GM12891 (cell line): ENCODE measurements at regions not wholly inside any gene's neighbourhood (a gene's known extent, or its start where the extent isn't known, plus 50 kb on each side); places are given as distances from the start of the nearest gene placed in this dataset.

Experiments used
- PAX5 ChIP-seq: IDR thresholded peaks from 2 replicates; pipeline ENCODE4 v1.6.1; 2011; ENCODE audit warnings: low read length, moderate library complexity, mild to moderate bottlenecking; ENCODE audit not compliant: insufficient read depth, severe bottlenecking
- POLR2A ChIP-seq: IDR thresholded peaks from 2 replicates; pipeline ENCODE4 v1.6.1; 2011; ENCODE audit warnings: low read depth, low read length, control low read depth
- POLR2AphosphoS5 ChIP-seq: IDR thresholded peaks from 2 replicates; pipeline ENCODE4 v1.6.1; 2011; ENCODE audit warnings: low read depth, low read length, control low read depth
- SPI1 ChIP-seq: IDR thresholded peaks from 2 replicates; pipeline ENCODE4 v1.6.1; 2011; ENCODE audit warnings: low read depth, low read length, control low read depth
- TAF1 ChIP-seq: IDR thresholded peaks from 2 replicates; pipeline ENCODE4 v1.6.1; 2011; ENCODE audit warnings: low read depth, low read length, control low read depth

DNA sequence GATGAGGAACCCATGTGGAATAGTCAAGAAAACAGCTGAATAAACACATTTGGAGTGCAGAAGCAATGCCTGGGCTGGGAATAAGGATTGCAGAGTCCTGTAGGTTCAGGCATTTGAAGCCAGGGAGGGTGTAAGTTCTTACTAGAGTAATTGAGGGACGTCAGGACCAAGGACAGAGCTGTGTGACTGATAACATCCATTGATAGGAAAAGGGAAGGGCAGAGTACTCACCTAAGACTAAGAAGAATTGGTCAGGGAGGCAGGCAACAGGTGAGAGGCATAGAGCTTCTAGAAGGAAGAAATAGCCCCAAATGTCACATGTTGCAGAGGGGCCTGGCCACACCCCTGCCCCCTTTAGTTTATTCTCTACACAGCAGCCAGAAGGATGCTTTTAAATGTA lies 79.8 kb upstream of the TMEM132E start:
- TF ChIP-seq POLR2A (no peak), TAF1 (no peak), POLR2AphosphoS5 (no peak), SPI1 (no peak), PAX5 (no peak)
